GM18858 (cell line): ENCODE measurements at regions not wholly inside any gene's neighbourhood (a gene's known extent, or its start where the extent isn't known, plus 50 kb on each side); places are given as distances from the start of the nearest gene placed in this dataset.

ENCODE experiments used
- ATAC-seq: cut with Tn5 transposase; IDR thresholded peaks from one replicate; pipeline ENCODE4 v1.9.1; 2021; ENCODE audit not compliant: unreplicated experiment

- ATAC-seq = no peak
These were observed 505.1 kb downstream of the FOXO1 start for GRCh38 chr13:40161351-40161810.

- no peak for ATAC-seq
These were observed 504.5 kb downstream of the FOXO1 start for GRCh38 chr13:40161931-40162330.

GRCh38 chr13:40163066-40164000, 503.1 kb downstream of the FOXO1 start:
- no peak for ATAC-seq

- ATAC-seq = no peak
These were observed 502.3 kb downstream of the FOXO1 start for GRCh38 chr13:40164133-40164532.

GRCh38 chr13:40165316-40165932, 501.0 kb downstream of the FOXO1 start:
- ATAC-seq = no peak

- no peak for ATAC-seq
These were observed 499.1 kb downstream of the FOXO1 start for GRCh38 chr13:40167327-40167726.

GRCh38 chr13:40168425-40169166, 497.8 kb downstream of the FOXO1 start:
- ATAC-seq = no peak

GRCh38 chr13:40169476-40169875, 497.0 kb downstream of the FOXO1 start:
- no peak for ATAC-seq

- no peak for ATAC-seq
These were observed 496.4 kb downstream of the FOXO1 start for GRCh38 chr13:40170091-40170490.

GRCh38 chr13:40170982-40171381, 495.5 kb downstream of the FOXO1 start:
- no peak for ATAC-seq

- ATAC-seq = no peak
These were observed 494.9 kb downstream of the FOXO1 start for GRCh38 chr13:40171566-40171965.

GRCh38 chr13:40172149-40172591, 494.3 kb downstream of the FOXO1 start:
- no peak for ATAC-seq

- no peak for ATAC-seq
These were observed 493.6 kb downstream of the FOXO1 start for GRCh38 chr13:40172878-40173277.

GRCh38 chr13:40175639-40176038, 490.8 kb downstream of the FOXO1 start:
- ATAC-seq = no peak

- no peak for ATAC-seq
These were observed 490.2 kb downstream of the FOXO1 start for GRCh38 chr13:40176242-40176641.

GRCh38 chr13:40178130-40178529, 488.3 kb downstream of the FOXO1 start:
- no peak for ATAC-seq

- no peak for ATAC-seq
These were observed 486.8 kb downstream of the FOXO1 start for GRCh38 chr13:40179445-40180281.

- ATAC-seq = no peak
These were observed 485.7 kb downstream of the FOXO1 start for GRCh38 chr13:40180776-40181175.

- ATAC-seq = no peak
These were observed 485.1 kb downstream of the FOXO1 start for GRCh38 chr13:40181203-40181845.

GRCh38 chr13:40182591-40182990, 483.9 kb downstream of the FOXO1 start:
- ATAC-seq = no peak
